PFSK-1 (cell line): ENCODE measurements at regions not wholly inside any gene's neighbourhood (a gene's known extent, or its start where the extent isn't known, plus 50 kb on each side); places are given as distances from the start of the nearest gene placed in this dataset.

Experiments used
- FOXP2 ChIP-seq: optimal IDR thresholded peaks from 2 replicates; pipeline ENCODE3; 2011; ENCODE audit warnings: borderline replicate concordance, control low read depth, inconsistent platforms; ENCODE audit not compliant: insufficient read depth; ENCODE audit errors: extremely low read length, extremely low read depth
- POLR2AphosphoS5 ChIP-seq: IDR thresholded peaks from 2 replicates; pipeline ENCODE4 v1.6.1; 2012; ENCODE audit warnings: low read depth, mild to moderate bottlenecking, control low read depth, low read length, moderate library complexity
- REST ChIP-seq, 2 experiments: IDR thresholded peaks; 2 replicates each; pipeline versions ENCODE4 v1.6.1 to v1.8.0; 2011 to 2012; ENCODE audit warnings: low read depth in 2 of 2, low read length in 2 of 2, control low read depth in 1 of 2, inconsistent platforms in 1 of 2, mild to moderate bottlenecking in 1 of 2, moderate library complexity in 1 of 2; ENCODE audit not compliant: insufficient read depth in 1 of 2
- SIN3A ChIP-seq: IDR thresholded peaks from 2 replicates; pipeline ENCODE4 v1.6.1; 2012; ENCODE audit warnings: mild to moderate bottlenecking, low read length, moderate library complexity, borderline replicate concordance; ENCODE audit not compliant: insufficient read depth
- TAF1 ChIP-seq: IDR thresholded peaks from 2 replicates; pipeline ENCODE4 v1.6.1; 2012; ENCODE audit warnings: low read length, control low read depth, borderline replicate concordance; ENCODE audit not compliant: insufficient read depth

- no peak for TF ChIP-seq POLR2AphosphoS5
- no peak for TF ChIP-seq SIN3A
- no peak for TF ChIP-seq FOXP2
- TF ChIP-seq TAF1: no peak
These were observed 82.4 kb downstream of the KCTD12 start for GRCh38 chr13:76803831-76804230.

GRCh38 chr13:76800943-76801342 lies 85.3 kb downstream of the KCTD12 start:
- no peak for TF ChIP-seq SIN3A
- no peak for TF ChIP-seq POLR2AphosphoS5
- TF ChIP-seq FOXP2: no peak
- TF ChIP-seq TAF1: no peak
- TF ChIP-seq REST (IDR thresholded peaks at IDR 0.05; ENCODE audit: insufficient read depth in 1 of 2, low read depth in 2 of 2, low read length in 2 of 2): no peak

- TF ChIP-seq SIN3A: no peak
- TF ChIP-seq FOXP2: no peak
- TF ChIP-seq POLR2AphosphoS5: no peak
- no peak for TF ChIP-seq REST (IDR thresholded peaks at IDR 0.05; ENCODE audit: insufficient read depth in 1 of 2, low read depth in 2 of 2, low read length in 2 of 2)
- TF ChIP-seq TAF1: no peak
These were observed 86.5 kb downstream of the KCTD12 start for GRCh38 chr13:76799696-76800095.

- TF ChIP-seq SIN3A: no peak
- TF ChIP-seq FOXP2: no peak
- TF ChIP-seq TAF1: no peak
- no peak for TF ChIP-seq POLR2AphosphoS5
- TF ChIP-seq REST (IDR thresholded peaks at IDR 0.05; ENCODE audit: insufficient read depth in 1 of 2, low read depth in 2 of 2, low read length in 2 of 2): no peak
These were observed 88.2 kb downstream of the KCTD12 start for GRCh38 chr13:76798037-76798436.

- TF ChIP-seq SIN3A: no peak
- no peak for TF ChIP-seq FOXP2
- no peak for TF ChIP-seq POLR2AphosphoS5
- no peak for TF ChIP-seq TAF1
- TF ChIP-seq REST (IDR thresholded peaks at IDR 0.05; ENCODE audit: insufficient read depth in 1 of 2, low read depth in 2 of 2, low read length in 2 of 2): no peak
These were observed 88.8 kb downstream of the KCTD12 start for GRCh38 chr13:76797361-76797760.

- no peak for TF ChIP-seq POLR2AphosphoS5
These were observed 89.4 kb downstream of the KCTD12 start for GRCh38 chr13:76796851-76797250.
